ENCODE measurements at regions not wholly inside any gene's neighbourhood (a gene's known extent, or its start where the extent isn't known, plus 50 kb on each side); places are given as distances from the start of the nearest gene placed in this dataset.

DNA sequence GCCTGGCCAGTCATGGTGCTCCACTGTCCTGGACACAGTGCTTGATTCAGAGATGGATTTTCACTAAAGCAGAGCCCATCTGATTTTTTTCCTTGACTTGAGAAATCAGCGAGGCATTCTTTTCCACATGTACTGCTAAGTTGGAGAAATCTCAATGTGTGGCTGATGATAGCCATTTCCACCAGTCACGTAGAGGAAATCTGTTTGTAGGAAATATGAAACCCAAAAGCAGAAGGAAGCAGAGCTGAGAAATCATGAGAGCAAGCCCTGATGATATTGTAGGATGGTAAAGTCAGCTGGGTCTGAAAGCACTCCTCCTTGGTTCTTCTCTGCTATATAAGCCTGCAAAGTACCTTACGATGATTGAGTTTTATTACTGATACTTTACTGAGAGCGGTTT lies 1233.4 kb downstream of the ROBO2 start:
- TF ChIP-seq, protein P1, sequence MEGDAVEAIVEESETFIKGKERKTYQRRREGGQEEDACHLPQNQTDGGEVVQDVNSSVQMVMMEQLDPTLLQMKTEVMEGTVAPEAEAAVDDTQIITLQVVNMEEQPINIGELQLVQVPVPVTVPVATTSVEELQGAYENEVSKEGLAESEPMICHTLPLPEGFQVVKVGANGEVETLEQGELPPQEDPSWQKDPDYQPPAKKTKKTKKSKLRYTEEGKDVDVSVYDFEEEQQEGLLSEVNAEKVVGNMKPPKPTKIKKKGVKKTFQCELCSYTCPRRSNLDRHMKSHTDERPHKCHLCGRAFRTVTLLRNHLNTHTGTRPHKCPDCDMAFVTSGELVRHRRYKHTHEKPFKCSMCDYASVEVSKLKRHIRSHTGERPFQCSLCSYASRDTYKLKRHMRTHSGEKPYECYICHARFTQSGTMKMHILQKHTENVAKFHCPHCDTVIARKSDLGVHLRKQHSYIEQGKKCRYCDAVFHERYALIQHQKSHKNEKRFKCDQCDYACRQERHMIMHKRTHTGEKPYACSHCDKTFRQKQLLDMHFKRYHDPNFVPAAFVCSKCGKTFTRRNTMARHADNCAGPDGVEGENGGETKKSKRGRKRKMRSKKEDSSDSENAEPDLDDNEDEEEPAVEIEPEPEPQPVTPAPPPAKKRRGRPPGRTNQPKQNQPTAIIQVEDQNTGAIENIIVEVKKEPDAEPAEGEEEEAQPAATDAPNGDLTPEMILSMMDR (conservative IDR thresholded peaks at IDR 0.05), result no peak
- no peaks in the 10 kb centered on the region for H3K27me3 Mint-ChIP-seq

DNA sequence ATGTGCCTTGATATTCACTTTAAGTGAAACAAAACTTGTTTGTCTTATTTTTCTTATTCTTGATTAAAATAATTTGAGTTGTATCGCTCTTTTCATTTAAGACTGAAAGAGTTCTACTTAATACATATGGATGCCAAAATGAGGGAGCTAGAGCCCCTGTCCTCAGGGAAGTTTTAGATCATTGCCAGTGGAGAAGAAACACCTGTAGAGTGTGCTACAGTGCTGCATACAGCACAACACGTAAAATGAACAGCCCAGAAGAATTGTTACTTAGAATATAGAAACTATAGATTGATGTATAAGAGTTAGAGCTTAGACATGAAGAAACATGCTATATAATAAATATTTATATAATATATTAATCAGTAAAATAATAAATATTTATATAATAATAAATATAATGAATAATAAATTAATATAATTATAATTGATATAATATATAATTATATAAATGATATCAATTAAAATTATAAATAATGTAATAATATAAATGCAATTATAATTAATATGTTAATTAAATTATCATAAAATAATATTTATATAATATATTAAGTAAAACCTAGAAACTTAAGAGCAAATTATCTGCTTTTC lies 1234.7 kb downstream of the ROBO2 start:
- Mint-ChIP-seq H3K36me3 (no peaks in the 10 kb centered on the region), H3K9me3 (no peaks in the 10 kb centered on the region), H3K27me3 (no peaks in the 10 kb centered on the region), H3K27ac (no peak overlapping the region), H3K4me3 (no peak overlapping the region), H3K4me1 (ENCODE audit: unreplicated experiment) (no peaks in the 10 kb centered on the region)
- TF ChIP-seq, protein P1 (conservative IDR thresholded peaks at IDR 0.05), result no peak
- DNase-seq (ENCODE audit: extremely low spot score, unreplicated experiment), result no peak

More for the DNA sequence above, 1233.4 kb downstream of the ROBO2 start:
- H3K4me3 Mint-ChIP-seq, result no peak overlapping the region
- no peaks in the 10 kb centered on the region for H3K9me3 Mint-ChIP-seq
- H3K36me3 Mint-ChIP-seq, result no peaks in the 10 kb centered on the region
- H3K27ac Mint-ChIP-seq, result no peak overlapping the region
- H3K4me1 Mint-ChIP-seq (ENCODE audit: unreplicated experiment), result no peaks in the 10 kb centered on the region
- DNase-seq (ENCODE audit: extremely low spot score, unreplicated experiment), result no peak

DNA sequence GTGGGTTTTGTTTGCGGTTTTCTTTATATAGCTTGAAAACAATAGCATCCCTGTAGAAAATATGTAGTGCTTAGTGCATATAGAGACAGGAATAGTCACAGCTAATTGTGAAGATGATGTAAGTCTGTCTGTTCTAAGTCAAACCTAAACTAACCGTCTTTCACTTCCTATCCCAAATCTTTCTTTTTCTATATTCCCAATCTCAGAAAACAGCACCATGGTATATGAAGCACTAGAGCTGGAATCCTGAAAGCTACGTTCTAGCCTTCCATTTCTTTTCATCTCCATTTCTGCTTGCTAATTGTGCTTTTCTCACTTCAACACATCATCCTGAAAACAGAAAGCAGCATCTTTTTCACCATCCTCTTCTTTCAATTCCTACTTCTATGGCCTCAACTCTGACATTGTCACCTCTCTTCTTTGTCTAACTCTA lies 1235.5 kb downstream of the ROBO2 start:
- no peaks in the 10 kb centered on the region for H3K36me3 Mint-ChIP-seq
- H3K4me1 Mint-ChIP-seq (ENCODE audit: unreplicated experiment), result no peaks in the 10 kb centered on the region
- no peaks in the 10 kb centered on the region for H3K27me3 Mint-ChIP-seq
- no peak for DNase-seq (ENCODE audit: extremely low spot score, unreplicated experiment)
- TF ChIP-seq, protein P1 (conservative IDR thresholded peaks at IDR 0.05), result no peak
- no peak overlapping the region for H3K27ac Mint-ChIP-seq
- H3K9me3 Mint-ChIP-seq, result no peaks in the 10 kb centered on the region
- H3K4me3 Mint-ChIP-seq, result no peak overlapping the region

DNA sequence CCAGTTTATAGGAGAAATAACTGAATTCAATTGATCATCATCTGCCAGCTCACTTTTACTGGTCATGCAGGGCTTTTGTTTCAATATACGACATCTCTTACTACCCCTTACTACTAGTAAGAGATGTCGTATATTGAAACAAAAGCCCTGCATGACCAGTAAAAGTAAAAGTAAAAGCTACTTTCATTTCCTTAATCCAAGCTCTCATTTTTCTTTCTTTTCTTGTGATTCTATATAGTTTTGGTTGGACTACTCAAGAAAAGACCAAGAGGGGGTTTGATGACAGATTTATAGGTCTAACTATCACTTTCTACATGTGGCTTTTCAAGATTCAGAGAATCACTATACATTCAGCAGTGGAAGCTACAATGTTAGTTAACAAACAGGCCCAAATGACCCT lies 1237.3 kb downstream of the ROBO2 start:
- TF ChIP-seq, protein P1 (conservative IDR thresholded peaks at IDR 0.05), result no peak
- Mint-ChIP-seq H3K27me3 (no peaks in the 10 kb centered on the region), H3K36me3 (no peaks in the 10 kb centered on the region), H3K27ac (no peak overlapping the region), H3K4me1 (ENCODE audit: unreplicated experiment) (no peaks in the 10 kb centered on the region), H3K9me3 (peaks cover under 1% of the 10 kb centered on the region), H3K4me3 (no peak overlapping the region)
- no peak for DNase-seq (ENCODE audit: extremely low spot score, unreplicated experiment)

DNA sequence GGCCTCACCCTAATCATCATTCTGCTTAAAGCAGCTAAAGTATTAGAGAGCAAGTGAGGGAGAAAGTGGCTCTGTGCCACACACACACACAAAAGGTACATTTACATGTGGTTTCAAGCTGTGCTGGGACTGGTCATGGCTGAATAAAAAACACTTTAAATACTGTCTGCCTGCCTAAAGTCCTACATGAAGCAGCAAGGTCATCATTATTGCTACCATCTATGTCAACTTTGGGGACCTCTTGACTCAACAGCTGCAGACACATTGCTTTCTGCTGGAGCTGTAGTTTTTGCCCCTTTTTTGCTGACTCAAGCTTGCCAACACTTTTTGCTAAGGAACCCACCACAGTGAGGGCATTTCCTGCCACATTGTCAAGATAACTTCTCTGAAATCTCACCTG lies 1237.9 kb downstream of the ROBO2 start:
- Mint-ChIP-seq H3K27ac (no peak overlapping the region), H3K4me1 (ENCODE audit: unreplicated experiment) (no peaks in the 10 kb centered on the region), H3K4me3 (no peak overlapping the region), H3K36me3 (peaks cover 4% of the 10 kb centered on the region), H3K27me3 (peaks cover 3% of the 10 kb centered on the region), H3K9me3 (peaks cover 6% of the 10 kb centered on the region)
- no peak for DNase-seq (ENCODE audit: extremely low spot score, unreplicated experiment)
- TF ChIP-seq, protein P1 (conservative IDR thresholded peaks at IDR 0.05), result no peak

DNA sequence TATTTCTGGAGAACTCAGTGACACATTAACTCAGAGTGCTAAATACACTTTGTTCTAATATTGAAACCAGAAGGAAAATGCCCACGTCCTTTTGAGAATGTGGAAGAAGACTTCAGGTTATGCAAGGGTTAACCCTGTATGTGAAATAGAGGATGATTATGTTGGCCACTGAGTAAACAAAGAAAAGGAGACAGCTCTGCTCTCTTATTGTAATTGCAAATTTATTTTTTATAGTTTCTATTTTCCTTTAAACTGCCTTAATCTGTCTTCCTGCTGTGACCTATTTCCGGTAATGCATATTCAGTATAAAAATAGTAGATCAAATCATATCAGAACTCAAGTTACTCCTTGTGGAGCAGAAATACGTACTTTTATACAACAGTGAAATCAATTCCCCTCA lies 1239.2 kb downstream of the ROBO2 start:
- Mint-ChIP-seq H3K27ac (no peak overlapping the region), H3K4me1 (ENCODE audit: unreplicated experiment) (no peaks in the 10 kb centered on the region), H3K36me3 (peaks cover 4% of the 10 kb centered on the region), H3K27me3 (peaks cover 3% of the 10 kb centered on the region), H3K4me3 (no peak overlapping the region), H3K9me3 (peaks cover 6% of the 10 kb centered on the region)
- TF ChIP-seq, protein P1 (conservative IDR thresholded peaks at IDR 0.05), result no peak
- no peak for DNase-seq (ENCODE audit: extremely low spot score, unreplicated experiment)
